Right ventricle myocardium inferior (tissue), 1 donor: ENCODE measurements at regions not wholly inside any gene's neighbourhood (a gene's known extent, or its start where the extent isn't known, plus 50 kb on each side); places are given as distances from the start of the nearest gene placed in this dataset.

Experiments
- ATAC-seq: fragments of 200-7000 bp; cut with Tn5 transposase; one replicate; pipeline ENCODE4 v1.9.1; 2020; ENCODE audit warnings: mild to moderate bottlenecking, moderate library complexity
- DNase-seq: peaks from one replicate; pipeline ENCODE4 v3.0.0; 2021; ENCODE audit errors: missing footprints
- intact Hi-C: fragments of 100-400 bp; cut with DNase I; formaldehyde crosslinking; loops from one replicate; pipeline ENCODE4 v1.11.0; 2022
- donor health status: DM: no; HTN: yes; CAD: no; lungs with severe emphysema.

DNA sequence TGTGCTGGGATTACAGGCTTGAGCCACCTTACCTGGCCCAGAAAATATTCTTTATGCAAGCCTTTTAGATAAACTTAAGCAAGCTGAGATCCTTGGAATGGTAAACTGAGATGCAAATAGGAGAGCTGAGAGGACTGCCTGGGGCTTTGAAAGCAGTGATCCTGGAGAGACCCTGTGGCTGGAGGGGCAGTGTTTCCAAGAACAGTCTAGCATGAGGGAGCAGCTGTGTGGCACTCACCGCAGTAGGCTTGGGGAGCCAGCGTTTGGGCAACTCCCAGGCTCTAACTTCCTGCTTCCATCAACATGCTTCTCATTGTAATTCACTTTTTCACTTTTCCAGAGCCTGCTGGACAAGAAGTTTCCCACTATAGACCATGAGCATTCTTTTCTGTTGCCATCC, 144.1 kb upstream of the CELF4 start:
- ATAC-seq (no peak), DNase-seq (no peak)
- intact Hi-C loops = no loop called here

- ATAC-seq = no peak
- DNase-seq = no peak
- intact Hi-C loops = no loop called here
Observed at GRCh38 chr18:37705016-37705415, 139.4 kb upstream of the CELF4 start.

GRCh38 chr18:37702841-37703240, 137.2 kb upstream of the CELF4 start:
- intact Hi-C loops = no loop called here
- DNase-seq (no peak), ATAC-seq (no peak)

DNA sequence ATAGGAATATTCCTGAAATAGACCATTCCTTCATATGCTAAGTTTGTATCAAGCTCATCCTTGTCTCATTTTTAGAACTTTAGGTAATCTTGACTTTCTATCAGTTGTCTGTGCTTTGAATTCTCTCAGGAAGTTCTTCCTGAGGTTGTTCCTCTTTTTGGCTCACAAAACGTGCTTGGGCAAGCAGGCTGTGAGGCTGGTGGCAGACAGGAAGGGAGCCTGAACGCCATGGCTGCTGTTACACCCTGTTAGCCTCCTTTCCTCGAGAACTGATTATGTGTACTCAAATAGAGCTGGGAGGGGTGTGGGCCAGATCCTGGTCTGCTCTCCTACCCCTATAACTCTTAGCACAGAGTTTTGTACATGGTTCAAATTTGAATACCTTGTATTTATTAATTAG, 136.4 kb upstream of the CELF4 start:
- no peak for DNase-seq

GRCh38 chr18:37698508-37699040, 133.0 kb upstream of the CELF4 start:
- intact Hi-C loops = no loop called here
- ATAC-seq (no peak), DNase-seq (no peak)

More for the DNA sequence above, 136.4 kb upstream of the CELF4 start:
- no peak for ATAC-seq
- intact Hi-C loops = no loop called here

- intact Hi-C loops = no loop called here
- DNase-seq = no peak
- ATAC-seq = no peak
Observed at GRCh38 chr18:37694516-37694915, 128.9 kb upstream of the CELF4 start.

DNA sequence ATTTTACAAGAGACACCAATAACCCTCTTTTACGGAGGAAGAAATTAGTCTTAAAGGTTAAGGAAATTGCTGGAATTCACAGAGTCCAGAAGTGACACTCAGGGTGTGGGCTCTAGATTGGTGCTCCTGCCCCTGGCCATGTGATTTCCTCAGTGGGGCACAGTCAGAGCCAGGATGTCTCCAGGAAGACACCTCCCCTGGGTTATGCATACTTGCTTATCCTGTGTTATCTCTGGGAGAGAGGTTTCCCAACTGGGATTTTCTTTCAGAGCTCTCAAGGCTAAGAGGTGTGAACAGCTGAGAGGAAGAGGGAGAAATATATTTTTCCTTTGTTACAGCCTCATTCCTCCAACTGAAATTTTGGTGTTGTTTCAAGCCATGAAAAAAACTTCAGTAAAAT, 125.6 kb upstream of the CELF4 start:
- DNase-seq (no peak), ATAC-seq (no peak)
- intact Hi-C loops = no loop called here

DNA sequence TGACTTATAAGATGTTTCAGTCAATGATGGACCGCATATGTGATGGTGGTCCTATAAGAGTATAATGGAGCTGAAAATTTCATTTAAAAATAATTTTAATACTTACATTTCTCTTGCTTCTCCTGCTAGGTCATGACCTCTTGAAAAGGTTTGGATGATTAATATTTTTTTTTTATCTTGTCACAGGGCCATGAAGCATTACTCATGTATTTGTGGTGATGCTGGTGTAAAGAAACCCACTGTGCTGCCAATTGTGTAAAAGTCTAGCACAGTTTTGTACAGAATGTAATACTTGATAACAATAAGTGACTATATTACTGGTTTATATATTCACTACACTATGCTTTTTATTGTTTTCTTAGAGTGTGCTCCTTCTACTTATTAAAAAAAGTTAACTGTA, 124.2 kb upstream of the CELF4 start:
- intact Hi-C loops = no loop called here
- ATAC-seq (no peak), DNase-seq (no peak)

- no peak for DNase-seq
- no peak for ATAC-seq
- intact Hi-C loops = no loop called here
Observed at GRCh38 chr18:37684590-37684989, 119.0 kb upstream of the CELF4 start.

DNA sequence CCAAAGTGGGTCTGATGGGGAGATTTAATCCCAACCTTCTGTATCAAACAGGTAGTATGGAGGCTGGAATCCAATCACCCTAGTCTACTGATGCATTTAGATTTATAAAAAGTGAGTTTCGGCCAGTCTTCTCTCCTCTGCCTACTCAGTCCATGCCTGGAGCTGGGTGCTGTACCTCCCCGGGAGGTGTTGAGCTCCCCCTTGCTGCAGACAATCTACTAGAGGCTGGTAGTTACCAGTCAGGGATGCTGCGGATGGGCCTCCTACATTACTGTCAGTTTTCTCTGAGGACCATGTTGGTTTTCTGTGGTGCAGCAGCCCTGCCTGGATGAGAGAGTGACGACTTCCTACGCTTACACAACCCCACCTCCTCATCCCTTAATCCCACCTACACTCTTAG, 118.6 kb upstream of the CELF4 start:
- intact Hi-C loops = no loop called here
- no peak for ATAC-seq
- DNase-seq = no peak

DNA sequence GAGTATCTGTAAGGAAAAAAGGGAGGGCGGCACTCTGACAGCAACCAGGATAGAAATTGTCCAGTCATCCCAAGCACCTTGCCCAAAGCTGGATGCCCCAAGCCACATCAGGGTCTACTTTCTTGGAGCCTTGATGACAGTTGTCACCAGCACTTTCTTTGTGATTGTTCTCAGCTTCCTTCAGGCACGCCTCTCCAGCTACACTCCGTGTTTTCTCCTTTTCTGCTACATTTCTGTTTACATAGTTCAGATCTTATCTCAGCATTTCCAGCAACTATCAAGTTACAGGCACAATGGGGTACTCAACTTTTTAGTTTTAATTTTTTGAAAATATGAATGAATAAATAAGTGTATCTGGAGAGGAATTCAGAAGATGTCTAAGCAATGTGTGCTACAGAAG, 115.3 kb upstream of the CELF4 start:
- intact Hi-C loops = no loop called here
- ATAC-seq = no peak
- DNase-seq = no peak

- no peak for ATAC-seq
- intact Hi-C loops = no loop called here
Observed at GRCh38 chr18:37676276-37676675, 110.7 kb upstream of the CELF4 start.

GRCh38 chr18:37675699-37676098, 110.1 kb upstream of the CELF4 start:
- ATAC-seq (no peak), DNase-seq (no peak)
- intact Hi-C loops = no loop called here

More at GRCh38 chr18:37676276-37676675, 110.7 kb upstream of the CELF4 start:
- no peak for DNase-seq

DNA sequence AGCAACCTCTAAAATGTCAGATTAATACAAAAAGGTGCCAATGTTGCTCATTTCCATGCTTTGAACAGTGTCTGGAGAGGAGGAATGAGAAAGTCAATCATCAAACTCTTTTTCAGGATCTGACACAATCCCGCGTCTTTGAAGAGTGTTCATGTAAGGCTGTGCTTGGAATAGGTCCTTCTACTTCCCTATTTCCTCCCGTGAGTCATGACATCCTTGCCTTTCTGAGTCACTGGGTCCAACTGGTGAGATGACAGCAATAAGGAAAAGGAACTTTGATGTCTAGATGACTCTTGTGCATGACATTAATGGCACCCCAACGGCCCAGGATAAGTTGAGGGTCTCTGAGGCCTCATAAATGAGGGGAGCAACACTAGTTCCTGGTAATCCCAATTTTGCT, 109.0 kb upstream of the CELF4 start:
- intact Hi-C loops = no loop called here
- DNase-seq (no peak), ATAC-seq (no peak)

- DNase-seq (no peak), ATAC-seq (no peak)
- intact Hi-C loops = no loop called here
Observed at GRCh38 chr18:37673671-37674070, 108.1 kb upstream of the CELF4 start.

DNA sequence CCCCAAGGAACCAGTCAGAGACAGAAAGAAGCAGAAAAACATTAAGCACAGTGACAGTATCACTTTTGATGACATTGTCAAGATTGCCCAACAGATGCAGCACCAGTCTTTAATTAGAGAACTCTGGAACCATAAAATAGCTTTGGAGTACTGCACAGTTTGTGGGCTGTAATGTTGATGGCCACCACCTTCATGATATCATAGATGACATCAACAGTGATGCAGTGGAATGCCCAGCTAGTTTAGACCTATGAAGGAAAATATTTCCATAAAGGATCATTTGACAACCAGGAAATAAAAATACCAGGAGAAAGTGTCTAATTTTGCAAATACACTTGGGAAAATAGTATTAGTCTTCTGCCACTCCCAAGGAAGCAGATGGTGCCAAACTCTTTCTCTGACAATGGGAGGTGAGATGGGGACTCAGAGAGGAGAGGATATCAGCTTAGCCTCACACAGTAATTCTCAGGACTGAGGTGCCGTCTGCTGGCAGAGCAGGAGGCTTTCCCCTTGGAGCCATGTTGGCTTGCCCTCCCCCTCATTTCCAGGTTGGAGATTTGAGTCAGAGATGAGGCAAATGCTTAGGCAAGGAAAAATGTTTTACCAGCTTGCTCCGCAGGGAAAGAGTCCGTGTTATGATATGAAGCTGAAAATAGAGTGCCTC, 107.5 kb upstream of the CELF4 start:
- no peak for DNase-seq
- intact Hi-C loops = no loop called here
- ATAC-seq = no peak

DNA sequence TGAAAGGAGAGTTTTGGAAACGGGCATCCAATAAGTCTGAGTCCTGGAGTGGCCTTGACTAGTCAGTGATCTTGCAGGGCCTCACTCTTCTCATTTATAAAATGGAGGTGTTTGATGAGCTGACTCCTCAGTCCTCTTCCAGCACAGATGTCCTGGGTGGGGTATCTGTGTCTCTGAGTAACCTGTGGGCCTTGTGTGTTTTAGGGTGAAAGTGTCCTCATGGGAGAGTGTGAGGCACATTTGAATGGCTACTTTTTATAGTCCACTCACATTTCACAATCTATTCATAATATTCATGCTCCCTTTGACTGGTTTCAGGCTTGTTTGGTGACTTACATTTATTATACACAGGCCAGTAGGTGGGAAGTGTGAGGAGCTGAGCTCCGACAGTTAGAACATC, 106.4 kb upstream of the CELF4 start:
- intact Hi-C loops = no loop called here
- ATAC-seq (no peak), DNase-seq (no peak)

DNA sequence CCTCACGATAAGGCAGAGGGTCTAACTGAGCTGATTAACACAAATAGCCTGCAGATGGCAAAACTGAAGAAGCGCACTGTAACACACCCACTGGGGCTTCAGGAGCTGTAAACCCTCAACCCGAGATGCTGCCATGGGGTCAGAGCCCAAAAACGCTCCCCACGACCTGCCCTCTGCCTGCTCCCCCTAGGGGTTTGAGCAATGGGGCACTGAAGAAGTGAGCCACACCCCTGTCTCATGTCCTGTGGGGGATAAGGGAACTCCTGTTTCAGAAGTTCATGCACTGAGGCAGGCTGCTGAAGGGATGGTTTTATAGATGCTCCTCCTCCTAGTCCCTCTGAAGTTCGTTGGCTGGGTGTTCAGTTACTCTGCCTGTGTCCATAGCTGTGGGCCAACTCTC, 105.9 kb upstream of the CELF4 start:
- no peak for ATAC-seq
- intact Hi-C loops = no loop called here

DNA sequence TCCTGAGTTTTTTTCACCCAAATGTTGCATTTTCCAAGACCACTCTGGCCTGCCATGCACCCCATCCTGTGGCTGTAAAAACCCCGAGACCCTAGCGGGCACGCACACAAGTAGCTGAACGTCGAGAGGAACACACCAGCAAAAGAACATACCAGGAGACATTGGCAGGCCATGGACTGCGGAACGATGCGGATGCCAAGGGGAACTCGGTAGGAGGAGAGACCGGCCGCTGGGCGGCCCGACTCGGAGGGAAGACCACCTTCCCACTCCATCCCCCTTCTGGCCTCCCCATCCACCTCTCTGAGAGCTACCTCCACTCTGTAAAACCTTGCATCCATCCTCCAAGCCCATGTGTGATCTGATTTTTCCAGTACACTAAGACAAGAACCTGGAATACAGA, 105.5 kb upstream of the CELF4 start:
- intact Hi-C loops = no loop called here
- DNase-seq (no peak), ATAC-seq (no peak)

More for the DNA sequence above, 105.9 kb upstream of the CELF4 start:
- DNase-seq = no peak

GRCh38 chr18:37669991-37670534, 104.5 kb upstream of the CELF4 start:
- no peak for ATAC-seq
- DNase-seq = no peak
- intact Hi-C loops = no loop called here
